HG03175 (cell line): ENCODE measurements at regions not wholly inside any gene's neighbourhood (a gene's known extent, or its start where the extent isn't known, plus 50 kb on each side); places are given as distances from the start of the nearest gene placed in this dataset.
A peak's percentile ranks its signal among the peaks of the same experiment; 100 is the strongest.
"Not testable (repeated sequence)": the region's sequence is repeated elsewhere in the genome, so short reads cannot be mapped to it uniquely, and the experiment has no call there.

ENCODE experiments used
- ATAC-seq: cut with Tn5 transposase; IDR thresholded peaks from one replicate; pipeline ENCODE4 v1.9.1; 2021; ENCODE audit warnings: mild to moderate bottlenecking, moderate library complexity; ENCODE audit not compliant: unreplicated experiment

DNA sequence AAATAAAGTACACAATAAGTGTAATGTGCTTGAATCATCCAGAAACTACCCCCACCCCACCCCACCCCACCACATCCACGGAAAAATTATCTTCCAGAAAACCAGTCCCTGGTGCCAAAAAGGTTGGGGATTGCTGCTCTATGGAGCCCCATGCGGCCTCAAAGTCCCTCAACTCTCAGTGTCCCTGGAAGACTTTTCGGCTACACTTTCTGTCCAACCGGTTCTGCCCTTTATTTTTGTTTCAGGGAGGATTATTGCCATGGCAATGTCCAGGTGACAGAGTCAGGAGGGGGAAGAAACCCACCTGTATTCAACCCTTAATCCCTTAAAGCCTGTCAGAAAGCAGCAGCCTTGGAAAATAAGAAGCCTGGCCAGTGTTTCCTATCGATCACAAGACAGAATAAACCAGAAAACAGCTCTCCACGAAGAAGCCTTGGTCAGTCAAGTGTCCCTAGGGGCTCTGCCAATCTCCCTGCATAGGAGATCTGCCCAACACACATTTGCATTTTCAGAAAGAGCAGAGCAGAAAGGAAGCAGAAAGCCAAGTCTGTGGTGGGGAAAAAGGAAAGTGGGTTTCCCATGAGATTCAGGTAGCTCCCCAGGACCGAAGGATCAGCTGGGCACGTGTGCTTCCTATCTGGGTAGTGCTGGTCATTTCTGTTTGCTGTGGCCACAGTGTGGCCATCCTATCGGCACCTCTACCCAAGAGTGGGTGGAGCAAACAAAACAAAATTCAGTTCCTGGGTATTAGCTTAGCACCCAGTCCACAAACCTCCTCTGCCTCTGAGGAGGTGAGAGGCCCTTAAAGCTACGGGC lies 342.7 kb downstream of the SOX9 start:
- ATAC-seq, result peak; percentile 37

DNA sequence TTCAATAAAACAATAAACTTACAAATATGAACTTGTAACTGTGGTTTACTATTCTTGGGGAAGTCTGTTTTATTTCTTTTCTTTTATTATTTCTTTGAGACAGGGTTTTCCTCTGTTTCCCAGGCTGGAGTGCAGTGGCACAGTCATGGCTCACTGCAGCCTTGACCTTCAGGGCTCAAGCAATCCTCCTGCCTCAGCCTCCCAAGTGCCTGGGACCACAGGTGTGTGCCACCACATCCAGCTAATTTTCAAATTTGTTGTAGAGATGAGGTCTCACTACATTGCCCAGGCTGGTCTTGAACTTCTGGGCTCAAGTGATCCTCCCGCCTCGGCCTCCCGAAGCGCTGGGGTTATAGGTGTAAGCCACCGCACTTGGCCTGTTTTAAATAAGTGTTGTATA lies 343.4 kb downstream of the SOX9 start:
- ATAC-seq, result not testable (repeated sequence)

DNA sequence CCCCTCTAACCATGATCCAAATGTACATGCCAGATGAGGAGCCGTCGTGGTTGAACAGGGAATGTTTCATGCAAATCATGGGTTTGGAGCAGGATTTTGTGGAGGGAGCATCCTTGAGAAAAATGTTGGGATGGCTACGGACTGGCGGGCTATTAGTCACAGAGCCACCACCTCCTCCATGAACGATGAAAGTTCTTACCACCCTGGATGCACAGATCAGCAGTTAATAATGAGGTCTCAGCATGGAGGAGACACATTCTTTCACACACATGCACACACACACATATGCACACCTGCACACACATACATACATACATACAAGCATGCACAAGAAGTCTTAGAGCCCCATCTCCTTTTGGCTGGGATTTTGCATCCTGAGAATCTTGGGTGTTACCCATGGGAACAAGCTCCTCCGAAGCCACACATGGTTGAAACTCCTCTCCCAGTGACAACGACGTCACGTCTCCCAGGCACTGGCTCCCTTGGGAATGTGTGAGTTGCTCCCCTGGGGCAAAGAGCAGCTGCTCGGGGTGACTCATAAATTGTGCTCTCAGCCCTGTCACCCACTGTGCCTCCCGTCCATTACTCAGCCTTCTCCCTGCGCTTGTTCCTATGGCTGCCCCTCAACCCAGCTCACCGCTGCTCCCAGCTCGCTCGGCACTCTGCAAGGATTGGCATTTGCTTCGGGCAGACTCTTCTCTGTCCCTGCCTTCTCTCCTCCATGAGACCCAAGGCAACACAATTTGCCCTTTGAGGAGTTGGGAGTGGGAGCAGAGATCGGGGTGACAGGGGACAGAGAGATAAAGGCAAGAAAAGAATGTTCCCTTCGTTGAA lies 344.6 kb downstream of the SOX9 start:
- ATAC-seq, result peak; percentile 41

GRCh38 chr17:72466199-72466598 lies 345.4 kb downstream of the SOX9 start:
- peak; percentile 52 for ATAC-seq

GRCh38 chr17:72466606-72467005 lies 345.8 kb downstream of the SOX9 start:
- ATAC-seq, result peak; percentile 12

- ATAC-seq, result no peak
Measured at GRCh38 chr17:72467841-72468653, 347.2 kb downstream of the SOX9 start.

- ATAC-seq, result no peak
Measured at GRCh38 chr17:72468841-72469240, 348.0 kb downstream of the SOX9 start.

DNA sequence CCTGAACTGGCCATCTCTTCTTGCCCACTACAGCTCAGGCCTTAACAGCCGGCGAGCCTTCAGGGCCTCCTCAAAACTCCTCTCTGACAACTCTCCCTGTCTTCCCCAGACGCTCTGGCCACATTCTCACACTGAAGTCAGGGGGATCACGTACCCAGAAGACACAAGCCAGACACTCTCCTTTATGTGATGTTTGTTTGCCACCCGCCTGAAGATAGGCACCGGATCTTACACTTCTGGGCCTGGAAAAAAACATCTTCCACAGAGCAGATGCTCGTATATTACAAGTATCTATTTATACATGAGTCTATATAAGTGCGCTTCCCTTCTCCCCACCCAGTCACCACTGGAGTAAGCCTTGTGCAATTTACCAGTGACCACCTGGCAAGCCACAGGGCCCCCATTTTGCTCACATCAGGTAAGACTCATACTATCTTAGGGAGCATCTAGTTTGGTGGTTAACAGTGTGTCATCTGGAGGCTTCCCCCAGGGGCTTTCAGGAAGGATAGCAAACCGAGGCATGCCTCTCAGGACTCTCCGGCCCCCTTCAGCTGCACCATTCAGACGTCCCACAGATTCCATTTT lies 349.4 kb downstream of the SOX9 start:
- no peak for ATAC-seq

GRCh38 chr17:72470734-72471133 lies 349.9 kb downstream of the SOX9 start:
- ATAC-seq, result no peak

DNA sequence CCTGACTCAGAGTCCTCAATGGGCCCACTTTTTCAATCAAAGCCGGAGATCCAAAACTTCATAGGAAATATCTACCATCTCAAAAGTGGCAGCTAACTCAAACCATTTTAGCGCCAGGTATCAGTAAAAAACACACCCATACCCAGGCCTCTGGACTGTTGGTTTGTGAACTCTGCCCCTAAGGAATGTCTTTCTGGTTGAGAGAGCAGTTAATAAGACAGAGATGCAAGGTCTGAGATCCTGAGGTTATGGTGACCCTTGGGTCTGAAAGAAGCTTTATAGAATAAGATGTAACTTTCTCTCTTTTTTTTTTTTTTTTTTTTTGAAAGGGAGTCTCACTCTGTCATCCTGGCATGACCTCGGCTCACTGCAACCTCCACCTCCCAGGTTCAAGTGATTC lies 350.5 kb downstream of the SOX9 start:
- ATAC-seq, result no peak

GRCh38 chr17:72472106-72472505 lies 351.3 kb downstream of the SOX9 start:
- no peak for ATAC-seq

DNA sequence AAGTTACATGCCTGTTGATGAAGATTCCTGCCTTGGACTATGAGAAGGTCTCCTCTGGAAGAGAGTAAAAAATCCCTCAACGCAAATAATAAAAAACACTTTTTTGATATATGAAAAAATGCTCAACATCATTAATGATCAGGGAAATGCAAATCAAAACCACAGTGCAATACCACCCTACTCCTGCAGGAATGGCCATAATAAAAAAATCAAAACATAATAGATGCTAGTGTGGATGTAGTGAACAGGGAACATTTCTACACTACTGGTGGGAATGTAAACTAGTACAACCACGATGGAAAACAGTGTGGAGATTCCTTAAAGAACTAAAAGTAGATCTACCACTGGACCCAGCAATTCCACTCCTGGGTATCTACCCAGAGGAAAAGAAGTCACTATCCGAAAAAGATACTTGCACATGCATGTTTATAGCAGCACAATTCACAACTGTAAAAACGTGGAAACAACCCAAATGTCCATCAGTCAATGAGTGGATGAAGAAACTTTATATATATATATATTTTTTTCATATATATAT lies 352.1 kb downstream of the SOX9 start:
- ATAC-seq, result not testable (repeated sequence)

GRCh38 chr17:72474243-72474642 lies 353.4 kb downstream of the SOX9 start:
- no peak for ATAC-seq

DNA sequence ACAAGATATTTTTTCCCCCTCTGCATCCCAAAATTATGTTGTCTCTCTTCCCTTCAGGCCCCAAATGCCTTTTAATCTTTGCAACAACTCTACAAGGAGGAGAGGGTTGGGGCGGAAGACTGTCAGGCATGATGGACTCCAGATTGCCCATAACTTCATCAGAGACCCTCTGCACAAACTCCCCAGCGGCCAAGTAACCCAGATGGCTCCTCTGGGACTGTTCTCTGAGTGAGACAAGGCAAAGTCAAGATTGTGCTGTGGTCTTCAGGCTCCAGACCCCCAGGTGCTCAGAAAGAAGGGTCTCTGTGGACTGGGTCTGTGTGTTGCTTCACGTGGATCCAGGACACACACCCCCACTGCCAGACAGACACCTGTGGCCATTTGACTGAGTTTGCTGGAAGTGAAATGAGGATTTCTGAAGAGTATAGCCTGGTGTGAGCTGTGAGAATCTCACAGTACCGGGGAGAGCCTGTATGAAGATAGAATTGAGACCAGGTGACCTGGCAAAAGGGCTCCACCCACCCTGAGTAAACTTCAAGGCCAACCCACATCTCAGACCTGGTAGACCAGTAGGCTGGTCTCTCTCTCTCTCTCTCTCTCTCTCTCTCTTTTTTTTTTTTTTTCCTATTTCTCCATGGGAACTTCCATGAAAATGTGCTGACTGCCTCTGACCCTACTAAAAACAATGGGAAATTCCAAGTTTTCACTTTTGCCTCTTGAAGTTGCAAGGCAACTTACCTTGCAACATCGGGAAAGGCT lies 354.1 kb downstream of the SOX9 start:
- ATAC-seq, result no peak

DNA sequence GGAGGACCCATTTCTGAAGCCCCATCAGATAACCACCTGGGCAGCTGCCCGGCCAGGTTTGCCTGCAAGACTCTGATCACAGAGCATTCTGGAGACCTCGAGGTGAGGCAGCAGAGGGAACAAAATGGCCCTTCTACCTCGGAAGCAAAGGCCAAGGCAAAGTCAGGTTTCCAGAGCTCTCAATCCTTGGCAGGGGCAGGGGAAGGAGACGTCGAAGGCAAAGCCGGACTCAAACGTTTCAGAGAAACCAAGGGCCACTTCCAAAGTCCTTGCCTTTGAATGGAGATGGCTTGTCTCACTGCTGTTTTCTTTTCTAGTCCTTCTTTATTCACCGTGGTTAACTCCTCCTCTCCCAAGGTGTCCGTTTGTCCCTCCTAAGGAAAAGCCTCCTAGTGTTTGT lies 355.3 kb downstream of the SOX9 start:
- ATAC-seq, result no peak

DNA sequence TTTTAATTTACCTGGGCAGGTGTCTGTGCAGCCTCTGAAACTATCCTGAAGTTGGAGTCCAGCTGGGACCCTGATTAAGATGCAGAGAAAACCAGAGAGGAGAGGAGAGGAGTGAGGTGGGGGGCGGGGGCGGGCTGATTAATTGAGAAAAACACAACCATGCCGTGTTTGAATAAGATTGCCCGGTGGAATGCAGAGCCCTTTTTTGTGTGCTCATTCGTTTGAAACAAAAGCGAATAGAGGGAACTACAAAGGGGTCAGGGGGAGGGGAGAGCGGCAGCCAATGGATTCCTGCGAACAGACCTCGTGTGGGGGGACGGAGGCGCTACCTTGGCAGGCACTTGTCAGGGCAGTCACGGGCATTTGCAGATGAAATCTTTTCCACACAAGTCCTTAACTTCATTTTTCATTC lies 355.8 kb downstream of the SOX9 start:
- no peak for ATAC-seq

GRCh38 chr17:72477491-72477890 lies 356.7 kb downstream of the SOX9 start:
- no peak for ATAC-seq

- no peak for ATAC-seq
Measured at GRCh38 chr17:72479113-72479512, 358.3 kb downstream of the SOX9 start.

GRCh38 chr17:72481572-72481971 lies 360.8 kb downstream of the SOX9 start:
- no peak for ATAC-seq

DNA sequence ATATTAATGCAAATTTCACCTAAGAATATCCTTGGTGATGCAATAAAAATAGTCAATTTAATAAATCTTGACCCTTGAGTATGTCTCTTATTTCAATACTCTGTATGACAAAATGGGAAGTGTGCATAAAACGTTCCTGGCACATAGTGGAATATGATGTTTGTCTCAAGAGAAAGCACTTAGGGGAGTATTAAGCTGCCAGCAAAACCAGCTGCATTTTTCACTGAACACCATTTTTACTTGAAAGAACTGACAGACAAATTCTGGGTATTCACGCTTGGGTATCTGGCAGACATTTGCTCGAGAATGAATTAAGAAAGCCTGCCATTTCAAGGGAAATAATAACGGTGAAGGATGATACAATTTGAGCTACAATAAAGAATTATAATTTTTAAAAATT lies 364.8 kb downstream of the SOX9 start:
- ATAC-seq, result no peak
